GM18505 (cell line): ENCODE measurements at regions not wholly inside any gene's neighbourhood (a gene's known extent, or its start where the extent isn't known, plus 50 kb on each side); places are given as distances from the start of the nearest gene placed in this dataset.

ENCODE experiments used
- ATAC-seq: cut with Tn5 transposase; IDR thresholded peaks from one replicate; pipeline ENCODE4 v1.9.1; 2021; ENCODE audit not compliant: unreplicated experiment
- POLR2A ChIP-seq: IDR thresholded peaks from 4 replicates; pipeline ENCODE4 v1.6.1; 2011; ENCODE audit warnings: borderline replicate concordance; ENCODE audit not compliant: insufficient read depth, insufficient read length; ENCODE audit errors: extremely low read depth

DNA sequence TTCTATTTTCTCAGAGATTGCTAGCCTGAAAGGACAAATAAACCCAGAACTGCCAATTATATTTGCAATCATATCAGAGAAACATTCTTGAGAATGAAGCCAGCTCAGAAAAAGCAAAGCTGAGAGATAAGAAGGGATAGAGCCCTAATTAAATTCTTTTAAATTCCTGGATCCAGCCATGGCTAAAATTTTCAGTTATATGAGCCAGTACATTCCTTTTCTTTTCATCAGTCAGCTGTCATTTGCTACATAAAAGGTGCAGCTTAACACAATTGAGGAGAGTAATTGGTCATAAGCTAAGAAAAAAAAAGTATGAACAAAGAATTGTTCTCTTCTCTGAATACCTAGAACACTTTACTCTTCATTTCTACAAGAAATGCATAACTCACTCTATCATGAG lies 303.5 kb upstream of the FIGN start:
- no peak for TF ChIP-seq POLR2A
- ATAC-seq, result no peak

DNA sequence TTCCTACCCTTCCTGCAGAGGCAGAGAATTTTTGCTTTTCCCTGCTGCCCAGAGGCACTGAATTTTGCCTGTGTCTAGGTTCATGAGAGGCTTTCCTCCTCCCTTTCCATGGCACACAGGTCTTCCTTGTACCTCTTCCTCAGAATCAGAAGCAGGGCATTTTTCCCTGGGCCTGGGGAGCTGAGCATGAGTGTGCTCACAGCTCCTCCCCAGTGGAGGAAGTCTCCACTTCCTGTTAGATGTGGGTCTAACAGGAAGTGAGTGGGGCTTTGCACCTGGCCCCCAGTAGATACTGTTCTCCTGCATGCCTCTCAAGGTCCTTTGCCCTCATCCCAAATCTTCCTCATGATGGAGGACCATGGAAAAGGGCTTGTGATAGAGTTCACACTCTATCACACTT lies 297.2 kb upstream of the FIGN start:
- no peak for ATAC-seq
- TF ChIP-seq POLR2A, result no peak

DNA sequence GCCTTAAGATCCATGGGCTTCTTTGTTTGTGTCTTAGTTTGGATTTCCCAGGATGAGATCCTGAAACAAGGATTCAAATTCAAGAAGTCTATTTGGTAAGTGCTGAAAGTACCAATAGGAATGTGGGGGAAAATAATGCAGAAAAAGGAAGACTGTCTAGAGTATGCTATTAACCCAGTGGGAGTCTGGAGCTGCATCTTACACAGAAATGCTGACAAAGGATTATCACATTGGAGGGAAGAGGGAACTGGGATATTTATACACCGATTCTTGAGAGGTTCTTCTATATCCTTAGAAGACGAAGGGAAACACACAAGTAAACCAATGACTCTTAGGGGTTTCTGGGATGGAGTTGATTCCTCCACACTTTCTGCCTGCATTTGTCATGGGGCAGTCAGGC lies 294.8 kb upstream of the FIGN start:
- ATAC-seq, result no peak
- no peak for TF ChIP-seq POLR2A

DNA sequence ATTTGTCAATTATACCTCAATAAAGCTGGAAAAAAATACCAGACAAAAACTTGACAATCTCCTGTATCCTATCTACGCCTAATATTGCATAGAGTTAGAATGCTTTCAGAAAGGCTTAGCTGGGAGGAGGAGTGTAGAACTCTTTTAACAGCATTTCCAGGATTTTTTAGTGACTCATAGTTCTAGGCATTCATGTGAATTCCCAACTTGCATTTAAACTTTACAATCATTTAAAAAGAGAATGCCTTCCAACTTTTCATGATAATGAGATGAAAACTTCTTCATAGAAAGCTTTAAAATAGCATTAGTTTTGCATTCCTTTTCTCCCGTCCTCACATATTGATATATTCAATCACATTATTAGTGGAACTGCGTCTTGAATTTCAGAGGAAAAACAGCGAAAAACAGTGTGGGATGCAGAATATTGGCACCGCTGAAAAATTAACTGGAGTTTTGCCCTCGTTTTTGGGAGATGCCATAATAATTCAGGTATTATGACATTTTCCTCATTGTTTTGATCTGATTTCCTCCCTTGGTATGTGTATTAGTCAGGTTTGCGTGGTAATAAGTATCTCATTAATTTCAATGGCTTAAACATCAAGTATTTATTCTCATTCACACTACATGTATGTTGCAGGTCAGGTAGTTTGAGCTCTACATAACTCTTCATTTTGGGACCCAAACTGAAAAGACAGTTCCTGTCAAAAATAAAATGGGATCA lies 293.2 kb upstream of the FIGN start:
- no peak for ATAC-seq
- TF ChIP-seq POLR2A, result no peak

DNA sequence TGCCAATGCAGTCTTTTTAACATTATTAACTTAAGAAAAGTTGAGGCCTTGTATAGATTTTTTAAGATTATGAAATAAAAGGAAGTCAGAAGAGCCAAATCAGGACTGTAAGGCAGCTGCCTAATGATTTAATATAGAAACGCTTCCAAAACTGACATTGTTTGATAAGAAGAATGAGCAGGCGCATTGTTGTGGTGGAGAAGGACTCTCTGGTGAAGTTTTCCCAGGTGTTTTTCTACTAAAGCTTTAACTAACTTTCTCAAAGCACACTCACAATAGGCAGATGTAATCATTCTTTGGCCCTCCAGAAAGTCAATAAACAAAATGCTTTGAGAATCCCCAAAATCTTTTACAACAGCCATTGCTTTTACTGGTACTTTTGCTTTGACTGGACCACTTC lies 288.6 kb upstream of the FIGN start:
- TF ChIP-seq POLR2A, result no peak
- ATAC-seq, result no peak

DNA sequence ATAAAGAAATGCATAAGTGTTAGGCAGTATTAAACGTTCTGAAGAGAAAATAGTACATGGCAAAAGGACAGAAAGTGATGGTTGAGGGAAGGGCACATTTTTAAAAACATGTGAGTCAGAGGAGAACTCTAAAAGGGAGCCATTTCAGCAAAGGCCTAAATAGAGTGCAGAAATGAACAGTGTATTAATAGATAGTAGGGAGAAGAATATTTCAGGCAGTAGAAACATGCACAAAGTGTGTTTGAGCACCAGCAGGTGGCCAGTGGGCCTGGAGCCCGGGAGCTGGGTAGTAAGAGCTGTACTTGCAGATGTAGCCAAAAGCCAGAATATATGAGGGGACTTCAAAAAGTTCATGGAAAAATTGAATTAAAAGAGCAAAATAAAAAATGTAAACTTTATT lies 288.1 kb upstream of the FIGN start:
- TF ChIP-seq POLR2A, result no peak
- no peak for ATAC-seq

DNA sequence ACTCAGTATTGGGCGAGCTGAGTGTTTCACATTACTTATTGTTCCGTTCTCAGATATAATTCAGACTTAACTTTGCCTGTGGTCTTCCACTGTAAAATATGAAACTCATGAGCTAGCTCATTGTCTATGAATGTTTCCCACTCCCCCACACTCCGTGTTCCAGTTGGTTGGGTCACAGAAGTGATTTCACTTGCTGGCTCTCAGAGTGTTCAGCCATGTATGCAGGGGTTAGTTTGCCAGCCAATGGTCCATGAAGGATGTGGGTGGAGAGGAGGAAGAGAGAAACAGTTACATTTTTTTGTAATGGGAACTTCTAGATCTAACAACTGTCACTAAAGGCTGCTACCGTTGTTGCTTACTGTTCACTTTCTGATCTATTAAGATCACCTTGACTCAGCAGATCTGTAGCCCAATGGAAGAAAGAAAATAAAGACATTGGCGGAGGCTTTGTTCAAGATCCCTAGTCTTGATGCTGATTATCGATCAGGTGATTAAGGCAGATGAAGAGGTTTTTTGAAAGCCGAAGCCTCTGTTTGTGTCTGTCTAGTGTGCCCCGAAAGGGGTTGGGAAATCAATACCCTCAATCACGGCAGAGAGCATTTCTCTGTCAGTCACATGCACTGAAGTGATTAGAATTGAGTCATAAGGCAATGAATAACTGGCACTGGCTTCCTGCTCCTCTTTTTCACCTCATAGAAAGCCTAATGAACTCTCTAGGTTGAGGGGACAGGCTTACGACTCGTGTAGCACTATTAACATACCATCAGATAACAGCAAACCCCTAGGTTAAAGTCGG lies 279.7 kb upstream of the FIGN start:
- peak; percentile 99 for ATAC-seq
- TF ChIP-seq POLR2A, result no peak

DNA sequence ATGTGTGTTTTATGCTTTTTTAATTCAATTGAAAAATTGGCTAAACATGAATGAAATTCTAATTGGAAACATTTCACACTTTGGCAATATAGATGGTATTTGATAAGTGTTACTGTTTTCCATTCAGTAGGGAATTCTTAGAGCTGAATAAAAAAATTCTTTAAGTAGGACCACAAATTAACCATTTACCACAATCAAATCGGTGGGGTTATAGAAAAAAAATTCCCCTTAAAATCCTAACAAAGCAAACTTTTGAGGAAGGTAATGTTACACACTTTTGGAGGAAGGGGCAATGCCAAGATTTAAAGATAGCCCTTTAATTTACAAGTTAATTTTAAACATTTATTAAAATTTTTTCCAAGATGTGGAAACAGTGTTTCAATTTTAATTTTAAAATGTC lies 279.0 kb upstream of the FIGN start:
- no peak for ATAC-seq

DNA sequence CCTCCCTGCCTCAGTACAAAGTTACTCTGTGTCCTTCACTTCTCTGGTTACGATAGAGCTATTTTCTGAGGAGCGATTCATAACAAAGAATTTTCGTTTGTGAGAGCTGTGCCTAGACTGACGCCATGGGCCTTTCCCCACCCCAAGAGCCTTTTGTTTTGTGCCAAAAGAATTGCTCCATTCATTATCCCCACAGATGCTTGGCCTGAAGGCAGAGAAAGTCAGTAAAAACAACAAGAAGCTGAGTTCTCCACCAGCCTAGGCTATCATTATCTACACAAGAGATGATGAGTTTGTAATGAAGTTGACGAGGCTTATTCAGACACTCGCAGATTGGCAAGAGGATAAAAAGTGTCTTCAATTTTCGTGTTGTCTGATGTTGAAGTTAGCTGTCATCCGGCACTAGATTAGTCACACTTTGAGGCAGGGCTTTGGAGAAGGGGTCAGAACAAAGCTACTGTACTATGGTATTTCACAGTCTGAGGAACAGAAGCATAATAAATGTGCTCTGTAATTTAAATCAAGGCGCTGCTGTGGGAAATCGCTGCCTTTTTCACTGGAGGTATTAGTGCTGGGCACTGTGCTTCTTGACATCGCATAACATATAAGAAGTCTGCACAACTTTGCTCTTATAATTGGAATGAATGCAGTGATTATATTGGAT lies 278.4 kb upstream of the FIGN start:
- TF ChIP-seq POLR2A, result no peak
- no peak for ATAC-seq

More for the DNA sequence above, 279.0 kb upstream of the FIGN start:
- no peak for TF ChIP-seq POLR2A

DNA sequence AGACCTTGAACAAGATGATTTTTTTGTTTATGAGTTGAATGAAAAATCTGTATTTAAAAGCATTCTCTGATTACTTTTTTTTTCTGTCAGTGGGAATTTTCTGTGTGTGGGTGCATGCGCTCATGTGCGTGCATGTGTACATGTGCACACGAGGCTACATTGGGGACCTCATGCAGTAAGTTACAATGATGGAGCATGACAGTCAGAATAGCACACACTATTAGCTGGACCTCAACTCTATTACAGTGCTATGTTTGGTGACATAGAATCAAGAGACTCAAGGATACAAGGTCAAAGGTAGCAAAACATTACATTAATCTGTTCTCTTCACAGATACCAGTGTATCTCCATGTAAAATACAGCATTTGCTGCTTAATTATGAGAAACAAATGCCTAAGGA lies 276.8 kb upstream of the FIGN start:
- ATAC-seq, result no peak
- no peak for TF ChIP-seq POLR2A

DNA sequence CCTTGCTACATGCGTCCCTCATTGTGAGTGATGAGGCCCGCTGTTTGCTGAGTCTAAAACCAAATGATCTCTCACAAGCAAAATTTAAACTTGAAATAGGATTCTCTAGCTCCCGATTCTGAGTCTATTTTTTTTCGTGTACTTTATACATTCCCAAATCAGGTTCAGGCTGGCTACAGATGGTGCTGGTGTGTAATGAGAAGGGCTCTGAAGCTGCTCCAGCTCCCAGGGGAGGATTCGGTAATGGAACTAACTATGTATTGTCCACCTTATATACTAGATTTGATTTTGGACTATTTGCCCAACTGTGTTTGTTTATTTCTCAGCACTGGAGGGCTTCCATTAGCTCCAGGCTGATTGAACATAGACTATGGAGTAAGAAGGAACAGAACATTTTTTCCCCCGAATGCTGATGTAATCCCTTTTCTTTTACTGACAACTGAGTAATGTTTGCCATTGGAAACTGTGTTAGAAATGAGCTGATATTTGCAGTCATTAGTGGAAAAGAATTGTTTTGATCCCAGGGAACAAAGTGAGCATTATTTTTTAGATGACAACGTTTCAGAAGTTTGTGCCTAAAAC lies 274.0 kb upstream of the FIGN start:
- no peak for ATAC-seq
- TF ChIP-seq POLR2A, result no peak

DNA sequence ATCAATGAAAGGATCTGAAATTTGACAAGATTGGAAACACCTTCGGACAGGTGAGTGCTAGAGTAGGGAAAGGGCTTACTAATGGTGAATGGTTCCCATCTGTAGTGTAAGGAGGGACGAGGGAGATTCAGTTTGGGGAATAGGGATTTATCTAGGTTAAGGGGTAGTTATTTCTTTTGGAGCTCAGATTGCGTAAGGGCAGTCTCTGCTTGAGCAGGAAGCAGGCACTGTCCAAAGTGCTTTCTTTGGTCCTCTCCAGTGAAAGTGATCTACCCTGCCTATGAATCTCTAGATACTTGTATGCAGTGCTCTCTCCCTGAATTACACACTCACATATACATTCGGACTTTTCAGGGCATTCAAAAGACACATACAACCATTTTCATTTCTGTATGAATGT lies 272.9 kb upstream of the FIGN start:
- no peak for TF ChIP-seq POLR2A
- ATAC-seq, result no peak

DNA sequence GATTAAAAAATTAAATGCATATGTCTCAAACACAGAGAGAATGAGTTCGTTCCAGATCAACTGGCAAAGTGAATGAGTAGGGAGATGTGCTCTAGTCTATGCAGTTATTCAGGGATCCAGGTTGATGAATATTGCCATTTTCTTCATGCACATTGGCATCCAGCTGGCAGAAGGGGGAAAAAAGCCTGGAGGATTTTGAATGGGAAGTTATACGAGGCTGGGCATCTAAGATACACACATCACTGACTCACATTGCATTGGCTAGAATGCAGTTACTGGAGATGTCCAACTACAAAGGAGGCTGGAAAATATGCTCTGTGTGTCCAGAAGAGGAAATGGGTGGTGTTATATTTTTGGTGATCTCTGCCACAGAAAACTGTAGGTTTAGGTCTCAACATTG lies 270.9 kb upstream of the FIGN start:
- TF ChIP-seq POLR2A, result no peak
- no peak for ATAC-seq
